ENCODE measurements at regions not wholly inside any gene's neighbourhood (a gene's known extent, or its start where the extent isn't known, plus 50 kb on each side); places are given as distances from the start of the nearest gene placed in this dataset.

- Histone ChIP-seq H3K27ac (peak overlapping the region in 1 of 2 donors; percentile 84), H3K4me3 (no peak overlapping the region)
- no peak for TF ChIP-seq CTCF (IDR thresholded peaks at IDR 0.05)
- DNase-seq (ENCODE audit: low spot score): no peak
These were observed 818.4 kb downstream of the SOCS6 start for GRCh38 chr18:71107244-71107643.

GRCh38 chr18:71106701-71107100 is 817.9 kb downstream of the SOCS6 start:
- Histone ChIP-seq H3K27ac (peak overlapping the region; percentile 33 to 84), H3K4me3 (no peak overlapping the region)
- no peak for DNase-seq (ENCODE audit: low spot score)
- no peak for TF ChIP-seq CTCF (IDR thresholded peaks at IDR 0.05)

GRCh38 chr18:71105994-71106546 is 817.2 kb downstream of the SOCS6 start:
- peak overlapping the region; percentile 33 to 84 for H3K27ac ChIP-seq
- TF ChIP-seq CTCF (IDR thresholded peaks at IDR 0.05): no peak
- no peak for DNase-seq (ENCODE audit: low spot score)
- no peak overlapping the region for H3K4me3 ChIP-seq

GRCh38 chr18:71105078-71105819 is 816.4 kb downstream of the SOCS6 start:
- DNase-seq (ENCODE audit: low spot score): no peak

GRCh38 chr18:71079606-71080005 is 790.8 kb downstream of the SOCS6 start:
- no peak for DNase-seq (ENCODE audit: low spot score)

More at GRCh38 chr18:71105078-71105819, 816.4 kb downstream of the SOCS6 start:
- H3K27ac ChIP-seq: peak overlapping the region; percentile 76 to 84
- H3K4me3 ChIP-seq: peak overlapping the region; percentile 19
- no peak for TF ChIP-seq CTCF (IDR thresholded peaks at IDR 0.05)

GRCh38 chr18:71077451-71077850 is 788.6 kb downstream of the SOCS6 start:
- no peak overlapping the region for H3K4me3 ChIP-seq
- TF ChIP-seq CTCF (IDR thresholded peaks at IDR 0.05): no peak
- DNase-seq (ENCODE audit: low spot score): no peak
- no peak overlapping the region for H3K27ac ChIP-seq

More at GRCh38 chr18:71079606-71080005, 790.8 kb downstream of the SOCS6 start:
- no peak overlapping the region for H3K4me3 ChIP-seq
- H3K27ac ChIP-seq: no peak overlapping the region
- no peak for TF ChIP-seq CTCF (IDR thresholded peaks at IDR 0.05)

- DNase-seq (ENCODE audit: low spot score): no peak
- Histone ChIP-seq H3K4me3 (no peak overlapping the region), H3K27ac (no peak overlapping the region)
- no peak for TF ChIP-seq CTCF (IDR thresholded peaks at IDR 0.05)
These were observed 786.3 kb downstream of the SOCS6 start for GRCh38 chr18:71075147-71075546.
